ENCODE measurements at regions not wholly inside any gene's neighbourhood (a gene's known extent, or its start where the extent isn't known, plus 50 kb on each side); places are given as distances from the start of the nearest gene placed in this dataset.

- TF ChIP-seq CTCF (conservative IDR thresholded peaks at IDR 0.05) (no peak), EZH2 (IDR thresholded peaks at IDR 0.05; ENCODE audit: low read depth) (no peak)
Measured at GRCh38 chr13:58151452-58151851, 519.9 kb downstream of the PCDH17 start.
